ENCODE measurements at regions not wholly inside any gene's neighbourhood (a gene's known extent, or its start where the extent isn't known, plus 50 kb on each side); places are given as distances from the start of the nearest gene placed in this dataset.
"Not testable (repeated sequence)": the region's sequence is repeated elsewhere in the genome, so short reads cannot be mapped to it uniquely, and the experiment has no call there.

DNA sequence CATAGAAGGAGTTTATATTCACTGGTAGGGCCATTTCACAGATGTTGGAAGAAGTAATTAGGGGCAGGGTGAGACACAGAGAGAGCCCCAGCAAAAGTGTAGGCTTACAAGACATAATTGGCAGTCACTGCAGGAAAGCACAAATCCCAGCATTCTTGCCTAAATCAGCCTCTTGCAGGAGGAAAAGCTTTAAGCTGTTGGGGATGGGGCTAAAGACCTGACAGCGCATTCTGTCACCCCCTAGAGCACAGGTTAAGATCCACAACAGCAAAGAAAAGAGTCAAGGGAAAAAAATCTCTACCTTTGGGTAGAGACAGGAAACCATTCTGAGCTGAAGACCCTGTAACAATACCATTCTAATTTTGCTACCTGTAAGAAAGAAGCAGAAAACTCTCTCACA lies 409.0 kb downstream of the DAD1 start:
- POLR2A ChIA-PET (ENCODE audit: low non-redundant PET): no interaction called here
- TF ChIP-seq, protein P1, sequence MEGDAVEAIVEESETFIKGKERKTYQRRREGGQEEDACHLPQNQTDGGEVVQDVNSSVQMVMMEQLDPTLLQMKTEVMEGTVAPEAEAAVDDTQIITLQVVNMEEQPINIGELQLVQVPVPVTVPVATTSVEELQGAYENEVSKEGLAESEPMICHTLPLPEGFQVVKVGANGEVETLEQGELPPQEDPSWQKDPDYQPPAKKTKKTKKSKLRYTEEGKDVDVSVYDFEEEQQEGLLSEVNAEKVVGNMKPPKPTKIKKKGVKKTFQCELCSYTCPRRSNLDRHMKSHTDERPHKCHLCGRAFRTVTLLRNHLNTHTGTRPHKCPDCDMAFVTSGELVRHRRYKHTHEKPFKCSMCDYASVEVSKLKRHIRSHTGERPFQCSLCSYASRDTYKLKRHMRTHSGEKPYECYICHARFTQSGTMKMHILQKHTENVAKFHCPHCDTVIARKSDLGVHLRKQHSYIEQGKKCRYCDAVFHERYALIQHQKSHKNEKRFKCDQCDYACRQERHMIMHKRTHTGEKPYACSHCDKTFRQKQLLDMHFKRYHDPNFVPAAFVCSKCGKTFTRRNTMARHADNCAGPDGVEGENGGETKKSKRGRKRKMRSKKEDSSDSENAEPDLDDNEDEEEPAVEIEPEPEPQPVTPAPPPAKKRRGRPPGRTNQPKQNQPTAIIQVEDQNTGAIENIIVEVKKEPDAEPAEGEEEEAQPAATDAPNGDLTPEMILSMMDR (conservative IDR thresholded peaks at IDR 0.05; ENCODE audit: low read depth): no peak
- CTCF ChIA-PET: interaction anchor here (1.0 to 1.1 kb wide), 2 partner anchors 21 to 68 kb away, joined by 3 to 4 read pairs; no protein-coding TSS in a partner anchor
- no peak overlapping the region for H3K27ac ChIP-seq
- no peak for DNase-seq (ENCODE audit: low spot score)

DNA sequence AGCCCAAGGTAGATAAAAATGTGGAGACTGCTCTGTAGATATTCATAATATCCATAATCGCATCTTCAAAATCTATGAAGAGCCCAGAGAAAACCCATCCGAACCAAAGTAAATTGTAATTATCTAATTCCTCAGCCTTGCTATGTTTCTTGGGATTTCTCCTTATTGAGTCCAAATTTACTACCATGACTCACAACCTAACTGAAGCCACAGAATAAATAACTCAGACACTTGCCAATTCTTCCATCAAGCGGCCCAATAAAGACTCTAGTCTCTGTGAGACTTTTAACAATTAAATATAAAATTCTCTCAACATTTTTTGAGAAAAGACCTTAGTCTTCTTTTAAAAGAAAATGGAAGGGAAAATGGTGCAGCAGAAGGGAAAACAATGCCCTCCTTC lies 409.8 kb downstream of the DAD1 start:
- no peak for DNase-seq (ENCODE audit: low spot score)
- H3K27ac ChIP-seq: no peak overlapping the region
- CTCF ChIA-PET: interaction anchor here (1.0 to 1.2 kb wide), 3 partner anchors 22 to 67 kb away, joined by 3 to 4 read pairs (median 4); no protein-coding TSS in a partner anchor
- TF ChIP-seq, protein P1 (conservative IDR thresholded peaks at IDR 0.05; ENCODE audit: low read depth): no peak
- POLR2A ChIA-PET (ENCODE audit: low non-redundant PET): no interaction called here

DNA sequence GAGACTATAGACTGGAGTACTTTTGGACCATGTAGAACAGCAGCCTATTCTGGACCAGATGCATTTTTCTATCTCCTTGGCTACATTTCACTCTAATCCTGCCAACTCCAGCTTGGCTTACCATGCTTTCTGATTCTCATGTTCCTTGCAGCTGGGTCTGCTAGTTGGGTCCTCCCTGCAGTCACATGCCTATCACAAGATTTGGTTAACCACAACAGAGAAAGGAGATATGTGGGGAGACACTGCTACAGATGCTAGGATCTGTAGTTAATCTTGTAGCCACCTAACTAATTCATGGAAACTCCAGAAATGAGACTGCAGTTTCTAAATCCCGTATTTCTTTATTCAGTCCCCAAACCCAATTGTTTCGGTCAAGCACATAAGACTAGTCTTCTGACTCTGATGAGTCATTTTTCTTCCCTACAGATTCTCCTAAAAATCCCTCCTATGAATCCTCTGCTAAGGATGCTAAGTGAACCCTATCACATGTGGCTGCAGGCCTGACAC lies 410.6 kb downstream of the DAD1 start:
- POLR2A ChIA-PET (ENCODE audit: low non-redundant PET): no interaction called here
- no peak overlapping the region for H3K27ac ChIP-seq
- TF ChIP-seq, protein P1 (conservative IDR thresholded peaks at IDR 0.05; ENCODE audit: low read depth): no peak
- CTCF ChIA-PET: interaction anchor here (1.2 kb wide), 1 partner anchor 67 kb away, joined by 4 read pairs; no protein-coding TSS in a partner anchor
- no peak for DNase-seq (ENCODE audit: low spot score)

DNA sequence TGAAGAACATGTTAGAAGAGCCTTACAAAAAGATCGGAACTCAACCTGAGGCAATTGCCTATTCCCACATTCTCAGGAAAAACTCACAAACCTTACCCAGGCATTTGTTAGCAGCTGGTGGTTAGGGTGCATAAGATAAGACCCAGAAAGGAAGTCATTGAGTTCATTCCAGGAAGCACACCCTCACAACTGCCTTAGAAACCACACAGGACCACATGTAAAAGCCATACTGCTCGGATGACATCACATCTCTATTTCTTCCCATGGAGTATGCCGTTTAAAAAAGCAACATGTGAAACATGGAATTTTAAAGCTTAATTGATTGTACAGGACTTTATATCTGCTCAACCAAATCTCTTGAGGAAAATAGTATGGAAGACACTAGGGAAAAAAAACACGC lies 411.2 kb downstream of the DAD1 start:
- TF ChIP-seq, protein P1 (conservative IDR thresholded peaks at IDR 0.05; ENCODE audit: low read depth): no peak
- ChIA-PET POLR2A (ENCODE audit: low non-redundant PET) (no interaction called here), CTCF (interaction anchor here (1.2 kb wide), 1 partner anchor 66 kb away, joined by 4 read pairs; no protein-coding TSS in a partner anchor)
- no peak for DNase-seq (ENCODE audit: low spot score)
- no peak overlapping the region for H3K27ac ChIP-seq

DNA sequence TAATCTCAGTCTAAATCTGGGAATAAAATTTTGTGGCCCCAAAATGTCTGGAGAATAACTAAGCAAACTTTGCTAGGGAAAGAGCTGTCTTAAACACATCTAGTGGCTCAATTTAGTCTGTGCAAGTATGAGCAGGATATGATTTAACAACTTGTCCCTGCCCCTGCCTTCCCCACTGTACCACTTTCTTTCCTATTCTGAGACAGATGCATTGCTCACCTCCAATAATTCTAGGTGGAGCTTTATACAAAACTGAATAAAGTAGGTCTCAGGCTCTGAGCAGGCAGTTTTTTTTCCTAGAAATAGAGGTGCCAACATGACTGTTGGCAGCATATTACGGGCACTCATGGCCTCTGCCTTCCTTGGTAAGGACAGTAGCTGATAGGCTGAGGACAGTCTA lies 412.1 kb downstream of the DAD1 start:
- TF ChIP-seq, protein P1 (conservative IDR thresholded peaks at IDR 0.05; ENCODE audit: low read depth): no peak
- ChIA-PET POLR2A (ENCODE audit: low non-redundant PET) (no interaction called here), CTCF (no interaction called here)
- no peak overlapping the region for H3K27ac ChIP-seq
- no peak for DNase-seq (ENCODE audit: low spot score)

DNA sequence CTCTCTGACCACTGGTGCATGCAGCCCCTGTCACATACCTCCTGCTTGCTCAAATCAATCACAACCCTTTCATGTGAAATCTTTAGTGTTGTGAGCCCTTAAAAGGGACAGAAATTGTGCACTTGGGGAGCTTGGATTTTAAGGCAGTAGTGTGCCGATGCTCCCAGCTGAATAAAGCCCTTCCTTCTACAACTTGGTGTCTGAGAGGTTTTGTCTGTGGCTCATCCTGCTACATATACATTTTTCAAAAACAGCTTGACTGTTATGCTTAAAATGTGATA lies 413.8 kb downstream of the DAD1 start:
- H3K27ac ChIP-seq; CTCF ChIA-PET; DNase-seq (ENCODE audit: low spot score); POLR2A ChIA-PET (ENCODE audit: low non-redundant PET): not testable (repeated sequence)

DNA sequence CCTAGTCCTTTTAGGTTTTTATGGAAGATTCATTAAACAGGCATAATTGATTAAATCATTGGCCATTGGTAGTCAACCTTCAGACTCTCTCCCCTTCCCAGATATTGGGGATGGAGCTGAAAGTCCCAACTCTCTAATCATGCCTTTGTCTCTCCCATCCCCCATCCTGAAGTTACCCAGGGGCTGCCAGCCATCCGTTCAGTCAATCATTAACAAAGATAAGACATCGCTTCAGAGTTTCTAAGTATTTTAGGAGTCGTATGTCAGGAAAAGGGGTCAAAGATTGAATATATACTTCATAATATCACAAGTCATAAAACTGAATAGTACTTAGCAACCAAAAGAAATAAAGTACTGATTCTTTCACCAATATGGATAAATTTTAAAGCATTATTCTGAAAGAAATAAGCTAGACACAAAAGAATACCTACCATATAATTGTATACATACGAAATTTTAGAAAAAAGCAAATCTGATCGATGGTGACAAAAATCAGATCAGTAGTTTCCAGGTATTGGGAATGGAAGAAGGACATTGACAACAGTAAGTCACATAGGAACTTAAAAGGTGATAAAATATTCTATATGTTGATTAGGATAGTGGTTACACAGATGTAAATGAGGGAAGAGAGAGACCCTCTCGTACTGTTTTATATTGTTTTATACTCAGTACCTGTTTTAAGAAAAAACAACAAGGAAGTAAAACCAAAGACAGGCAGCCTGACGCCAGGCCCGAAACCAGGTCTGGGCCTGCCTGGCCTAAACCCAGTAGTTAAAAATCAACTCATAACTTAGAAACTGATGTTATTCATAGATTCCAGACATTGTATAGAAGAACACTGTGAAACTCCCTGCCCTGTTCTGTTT lies 414.4 kb downstream of the DAD1 start:
- POLR2A ChIA-PET (ENCODE audit: low non-redundant PET): no interaction called here
- TF ChIP-seq, protein P1 (conservative IDR thresholded peaks at IDR 0.05; ENCODE audit: low read depth): no peak
- CTCF ChIA-PET: no interaction called here
- H3K27ac ChIP-seq: no peak overlapping the region
- DNase-seq (ENCODE audit: low spot score): no peak
